Panc1 (cell line): ENCODE measurements at regions not wholly inside any gene's neighbourhood (a gene's known extent, or its start where the extent isn't known, plus 50 kb on each side); places are given as distances from the start of the nearest gene placed in this dataset.

ENCODE experiments used
- CTCF ChIP-seq: fragments of 450-650 bp; IDR thresholded peaks from 2 replicates; pipeline ENCODE4 v1.5.1; 2017; ENCODE audit warnings: mild to moderate bottlenecking
- SIN3A ChIP-seq: IDR thresholded peaks from 2 replicates; pipeline ENCODE4 v1.6.1; 2012; ENCODE audit warnings: low read depth, mild to moderate bottlenecking, low read length, moderate library complexity, borderline replicate concordance; ENCODE audit not compliant: insufficient read depth

- TF ChIP-seq SIN3A (no peak), CTCF (no peak)
Measured at GRCh38 chr5:28414619-28415018, 1376.2 kb upstream of the CDH9 start.
